NB4 (cell line): ENCODE measurements at regions not wholly inside any gene's neighbourhood (a gene's known extent, or its start where the extent isn't known, plus 50 kb on each side); places are given as distances from the start of the nearest gene placed in this dataset.

ENCODE experiments used
- DNase-seq: peaks from one replicate; pipeline ENCODE4 v3.0.0; 2010; ENCODE audit warnings: low read depth
- H3K4me3 ChIP-seq: one replicate; pipeline ENCODE4 v1.5.1; 2011; ENCODE audit warnings: mild to moderate bottlenecking, low read depth, low read length, moderate library complexity
- CTCF ChIP-seq: IDR thresholded peaks from one replicate; pipeline ENCODE4 v1.5.1; 2012; ENCODE audit warnings: low read depth, low read length
- MAX ChIP-seq: IDR thresholded peaks from 2 replicates; pipeline ENCODE4 v1.6.1; 2011; ENCODE audit warnings: low read depth, low read length
- MYC ChIP-seq: IDR thresholded peaks from 2 replicates; pipeline ENCODE4 v1.6.1; 2011; ENCODE audit warnings: low read depth, low read length
- POLR2A ChIP-seq: IDR thresholded peaks from 2 replicates; pipeline ENCODE4 v1.6.1; 2011; ENCODE audit warnings: mild to moderate bottlenecking; ENCODE audit not compliant: insufficient read length; ENCODE audit errors: extremely low read depth

DNA sequence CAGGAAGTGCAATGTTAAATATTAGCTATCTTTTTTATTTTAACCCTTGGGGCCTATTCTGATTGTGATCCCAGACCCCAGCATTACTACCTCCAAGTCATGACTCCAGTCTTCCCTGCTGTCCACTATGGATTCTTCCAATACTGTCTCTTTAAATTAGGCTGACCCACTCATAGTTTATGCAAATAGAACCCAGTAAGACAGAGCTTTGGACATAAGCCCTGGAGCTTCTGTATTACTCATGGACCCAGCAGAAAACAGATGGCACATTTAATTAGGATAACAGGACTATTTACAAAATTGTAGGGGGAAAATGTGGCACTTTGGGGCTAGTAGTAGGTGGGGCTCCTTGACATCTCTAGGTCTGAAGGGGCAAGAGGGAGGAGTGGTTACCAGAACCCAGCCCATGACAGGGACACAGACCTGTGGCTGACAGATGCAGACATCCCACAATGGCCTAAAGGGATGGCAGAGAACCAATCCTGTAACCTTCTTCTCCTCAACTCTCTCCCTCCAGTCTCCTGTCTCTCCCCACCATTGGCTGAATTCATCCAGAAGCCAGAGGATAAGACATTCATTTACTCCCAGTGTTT lies 233.5 kb downstream of the OMA1 start:
- H3K4me3 ChIP-seq, result no peak overlapping the region
- no peak for TF ChIP-seq POLR2A
- TF ChIP-seq CTCF, result no peak
- TF ChIP-seq MAX, result no peak
- no peak for TF ChIP-seq MYC
- DNase-seq, result no peak

- no peak for TF ChIP-seq POLR2A
- no peak for TF ChIP-seq MAX
- TF ChIP-seq CTCF, result no peak
- no peak for TF ChIP-seq MYC
These were observed 234.1 kb downstream of the OMA1 start for GRCh38 chr1:58312461-58312860.

GRCh38 chr1:58310881-58311280 lies 235.6 kb downstream of the OMA1 start:
- H3K4me3 ChIP-seq, result no peak overlapping the region
- no peak for DNase-seq
- TF ChIP-seq MAX (no peak), MYC (no peak), POLR2A (no peak), CTCF (no peak)

More at GRCh38 chr1:58312461-58312860, 234.1 kb downstream of the OMA1 start:
- H3K4me3 ChIP-seq, result no peak overlapping the region
- no peak for DNase-seq

DNA sequence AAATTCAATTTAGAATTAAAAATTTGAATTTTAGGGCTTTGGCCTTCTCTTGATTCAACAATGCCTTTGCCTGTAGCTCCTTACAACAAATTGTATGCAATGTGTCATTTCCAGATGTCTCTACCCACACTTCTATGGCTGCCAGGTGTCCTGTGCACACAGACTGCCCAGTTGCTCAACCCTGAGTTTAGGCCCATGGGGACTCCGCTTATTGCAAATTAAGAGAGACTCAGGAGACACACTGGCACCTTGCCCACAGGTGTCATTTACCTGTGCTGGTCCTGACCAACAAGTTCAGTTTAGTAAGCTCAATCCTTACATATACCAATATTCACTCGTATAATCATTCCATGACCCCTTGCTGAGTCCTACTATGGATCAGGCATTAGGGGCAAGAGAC lies 236.1 kb downstream of the OMA1 start:
- DNase-seq, result no peak
- no peak for TF ChIP-seq POLR2A
- TF ChIP-seq MAX, result no peak
- TF ChIP-seq CTCF, result no peak
- no peak for TF ChIP-seq MYC
- no peak overlapping the region for H3K4me3 ChIP-seq

GRCh38 chr1:58308206-58308605 lies 238.3 kb downstream of the OMA1 start:
- TF ChIP-seq POLR2A (no peak), MAX (no peak), CTCF (no peak), MYC (no peak)
- DNase-seq, result no peak
- H3K4me3 ChIP-seq, result no peak overlapping the region

- no peak overlapping the region for H3K4me3 ChIP-seq
- no peak for TF ChIP-seq POLR2A
- no peak for DNase-seq
These were observed 239.1 kb downstream of the OMA1 start for GRCh38 chr1:58307431-58307830.
